Gastrocnemius medialis (tissue), 4 donors: ENCODE measurements at regions not wholly inside any gene's neighbourhood (a gene's known extent, or its start where the extent isn't known, plus 50 kb on each side); places are given as distances from the start of the nearest gene placed in this dataset.

Source experiments
- ATAC-seq, 2 donors: fragments of 150-250 bp; one replicate each; pipeline ENCODE4 v1.9.1; 2016
- DNase-seq, 2 donors: peaks; one replicate each; pipeline ENCODE4 v3.0.0-alpha.2; 2019
- H3K27ac ChIP-seq, 4 donors: fragments of 200-600 bp; sonication (generic); 1 replicate in 1 of 4; 2 replicates in 3 of 4; pipeline ENCODE4 v1.5.1; 2016 to 2018; ENCODE audit warnings: mild to moderate bottlenecking in 2 of 4, moderate library complexity in 1 of 4
- H3K27me3 ChIP-seq, 3 donors: fragments of 200-600 bp; sonication (generic) in 2 of 3; 1 replicate in 1 of 3; 2 replicates in 2 of 3; pipeline versions ENCODE4 v1.5.1 to v1.6.0; 2016 to 2019; ENCODE audit warnings: mild to moderate bottlenecking in 1 of 3, moderate library complexity in 1 of 3
- H3K36me3 ChIP-seq, 2 donors: fragments of 200-600 bp; sonication (generic) in 1 of 2; one replicate each; pipeline ENCODE4 v1.5.1; 2017 to 2018
- H3K4me1 ChIP-seq, 2 donors: fragments of 200-600 bp; sonication (generic) in 1 of 2; one replicate each; pipeline ENCODE4 v1.5.1; 2016 to 2017; ENCODE audit warnings: mild to moderate bottlenecking in 2 of 2
- H3K4me3 ChIP-seq, 4 donors: fragments of 200-600 bp; sonication (generic) in 3 of 4; 1 replicate in 1 of 4; 2 replicates in 3 of 4; pipeline ENCODE4 v1.5.1; 2016 to 2019; ENCODE audit warnings: mild to moderate bottlenecking in 2 of 4
- H3K9me3 ChIP-seq, 3 donors: fragments of 200-600 bp; sonication (generic) in 2 of 3; 1 replicate in 1 of 3; 2 replicates in 2 of 3; pipeline ENCODE4 v1.5.1; 2016 to 2019
- CTCF ChIP-seq, 5 experiments: fragments of 450-650 bp in 3 of 5; fragments of 200-600 bp in 2 of 5; sonication (generic) in 2 of 5; IDR thresholded peaks in 4 of 5; conservative IDR thresholded peaks in 1 of 5; 1 replicate in 4 of 5; 2 replicates in 1 of 5; pipeline ENCODE4 v1.5.1; 2016 to 2019; ENCODE audit warnings: antibody characterized with exemption in 5 of 5, mild to moderate bottlenecking in 3 of 5, moderate library complexity in 3 of 5
- POLR2A ChIP-seq, 2 donors: fragments of 450-650 bp; IDR thresholded peaks; one replicate each; pipeline ENCODE4 v1.6.1; 2017; ENCODE audit warnings: antibody characterized with exemption in 2 of 2, mild to moderate bottlenecking in 2 of 2, moderate library complexity in 2 of 2
- in situ Hi-C, 4 donors: fragments of 200-750 bp; cut with MboI; loops; one replicate each; pipeline versions ENCODE4 v1.15.0 to v1.8.0; 2017; ENCODE audit warnings: low sequenced_read_pairs in 4 of 4
- intact Hi-C: fragments of 100-400 bp; cut with DNase I; formaldehyde crosslinking; loops from one replicate; pipeline ENCODE4 v1.15.1; 2023; ENCODE audit warnings: low total_unique reads

GRCh38 chr4:71222661-71223060 is 116.2 kb upstream of the SLC4A4 start:
- intact Hi-C loops: no loop called here
- in situ Hi-C loops: loop anchor here in 1 of 4 donors (25.0 kb wide), 1 partner anchor 340 kb away; no protein-coding TSS in a partner anchor

GRCh38 chr4:71229477-71230270 is 109.1 kb upstream of the SLC4A4 start:
- in situ Hi-C loops: no loop called here
- H3K36me3 ChIP-seq: no peaks in the 10 kb centered on the region
- no peaks in the 10 kb centered on the region for H3K9me3 ChIP-seq
- H3K4me3 ChIP-seq: peak overlapping the region in 1 of 4 donors; percentile 28
- peak overlapping the region in 2 of 4 donors; percentile 72 to 76 for H3K27ac ChIP-seq
- intact Hi-C loops: loop anchor here (2.0 to 5.0 kb wide), 3 partner anchors 45 to 483 kb away; no protein-coding TSS in a partner anchor
- TF ChIP-seq CTCF (IDR thresholded peaks at IDR 0.05 in 4 of 5, conservative IDR thresholded peaks at IDR 0.05 in 1 of 5): peak; percentile 44 to 76 (median 56)
- TF ChIP-seq POLR2A (IDR thresholded peaks at IDR 0.05): no peak
- no peaks in the 10 kb centered on the region for H3K27me3 ChIP-seq
- DNase-seq: no peak
- ATAC-seq: peak; percentile 48 to 76
- peaks cover 21 to 29% of the 10 kb centered on the region in 2 donors for H3K4me1 ChIP-seq

More at GRCh38 chr4:71222661-71223060, 116.2 kb upstream of the SLC4A4 start:
- DNase-seq (no peak), ATAC-seq (no peak)
- peaks cover 5 to 7% of the 10 kb centered on the region in 2 donors for H3K4me1 ChIP-seq
- TF ChIP-seq POLR2A (IDR thresholded peaks at IDR 0.05) (no peak), CTCF (IDR thresholded peaks at IDR 0.05 in 4 of 5, conservative IDR thresholded peaks at IDR 0.05 in 1 of 5) (no peak)
- H3K27me3 ChIP-seq: no peaks in the 10 kb centered on the region
- H3K4me3 ChIP-seq: no peak overlapping the region
- H3K27ac ChIP-seq: no peak overlapping the region
- H3K9me3 ChIP-seq: no peaks in the 10 kb centered on the region
- no peaks in the 10 kb centered on the region for H3K36me3 ChIP-seq

GRCh38 chr4:71230271-71231128 is 108.3 kb upstream of the SLC4A4 start:
- no peak for TF ChIP-seq CTCF (IDR thresholded peaks at IDR 0.05 in 4 of 5, conservative IDR thresholded peaks at IDR 0.05 in 1 of 5)
- TF ChIP-seq POLR2A (IDR thresholded peaks at IDR 0.05): no peak
- Histone ChIP-seq H3K36me3 (no peaks in the 10 kb centered on the region), H3K27me3 (no peaks in the 10 kb centered on the region), H3K4me1 (peaks cover 21 to 34% of the 10 kb centered on the region in 2 donors), H3K4me3 (peak overlapping the region in 3 of 4 donors; percentile 41 to 43 (median 42)), H3K9me3 (no peaks in the 10 kb centered on the region), H3K27ac (peak overlapping the region; percentile 72 to 80 (median 74))
- peak; percentile 10 to 15 for ATAC-seq
- in situ Hi-C loops: no loop called here
- DNase-seq: no peak
- intact Hi-C loops: loop anchor here (2.0 kb wide), 1 partner anchor 46 kb away; no protein-coding TSS in a partner anchor

- in situ Hi-C loops: no loop called here
- ATAC-seq: peak; percentile 75 to 76
- Histone ChIP-seq H3K4me1 (peaks cover 16 to 32% of the 10 kb centered on the region in 2 donors), H3K9me3 (no peaks in the 10 kb centered on the region), H3K27me3 (no peaks in the 10 kb centered on the region), H3K4me3 (peak overlapping the region; percentile 25 to 43 (median 42)), H3K27ac (peak overlapping the region; percentile 72 to 80 (median 74)), H3K36me3 (no peaks in the 10 kb centered on the region)
- DNase-seq: peak; percentile 50 to 85
- TF ChIP-seq POLR2A (IDR thresholded peaks at IDR 0.05) (no peak), CTCF (IDR thresholded peaks at IDR 0.05 in 4 of 5, conservative IDR thresholded peaks at IDR 0.05 in 1 of 5) (no peak)
- intact Hi-C loops: loop anchor here (2.0 kb wide), 1 partner anchor 47 kb away; no protein-coding TSS in a partner anchor
These were observed 107.4 kb upstream of the SLC4A4 start for GRCh38 chr4:71231129-71232055.
